ENCODE measurements at regions not wholly inside any gene's neighbourhood (a gene's known extent, or its start where the extent isn't known, plus 50 kb on each side); places are given as distances from the start of the nearest gene placed in this dataset.
A peak's percentile ranks its signal among the peaks of the same experiment; 100 is the strongest.

DNA sequence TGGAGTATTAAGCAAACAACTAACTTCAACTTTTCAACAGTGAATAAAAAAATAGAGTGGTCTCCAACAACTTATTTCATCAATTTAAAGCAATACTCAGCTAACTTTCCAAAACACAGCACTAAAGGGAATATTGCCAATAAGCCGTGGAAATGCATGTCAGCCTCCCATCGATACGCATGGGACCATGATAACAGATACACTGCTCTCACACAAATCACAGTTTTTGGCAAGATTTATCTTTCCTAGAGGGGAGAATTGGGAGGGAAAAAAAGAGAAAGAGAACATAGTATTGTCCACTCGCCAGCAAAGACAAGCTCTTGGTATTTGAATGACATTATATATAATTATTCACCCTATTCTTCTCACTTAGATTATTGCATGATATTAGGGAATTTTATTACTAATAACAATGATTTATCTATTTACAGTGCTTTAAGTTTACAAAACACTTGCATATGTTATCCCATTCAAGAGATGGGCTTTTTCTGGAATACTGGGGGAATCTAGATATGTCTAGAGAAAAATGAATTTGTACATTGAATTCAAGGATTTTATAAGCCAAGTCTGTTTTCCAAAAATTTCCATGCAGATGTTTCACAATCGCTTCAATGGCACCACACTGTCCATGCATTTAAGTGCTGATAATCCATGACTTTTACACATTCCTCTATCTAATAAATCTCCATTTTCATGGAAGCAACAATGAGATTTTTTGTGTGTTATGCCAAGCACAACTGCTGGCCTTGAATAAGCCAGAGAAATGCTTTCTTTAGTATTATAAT lies 194.0 kb upstream of the MGMT start:
- Histone ChIP-seq H3K4me1 (ENCODE audit: insufficient read depth, low read length, severe bottlenecking) (no peaks in the 10 kb centered on the region), H3F3A (ENCODE audit: insufficient read depth, low read length) (no peaks in the 10 kb centered on the region), H3K9me2 (ENCODE audit: low read depth, low read length) (no peaks in the 10 kb centered on the region)

DNA sequence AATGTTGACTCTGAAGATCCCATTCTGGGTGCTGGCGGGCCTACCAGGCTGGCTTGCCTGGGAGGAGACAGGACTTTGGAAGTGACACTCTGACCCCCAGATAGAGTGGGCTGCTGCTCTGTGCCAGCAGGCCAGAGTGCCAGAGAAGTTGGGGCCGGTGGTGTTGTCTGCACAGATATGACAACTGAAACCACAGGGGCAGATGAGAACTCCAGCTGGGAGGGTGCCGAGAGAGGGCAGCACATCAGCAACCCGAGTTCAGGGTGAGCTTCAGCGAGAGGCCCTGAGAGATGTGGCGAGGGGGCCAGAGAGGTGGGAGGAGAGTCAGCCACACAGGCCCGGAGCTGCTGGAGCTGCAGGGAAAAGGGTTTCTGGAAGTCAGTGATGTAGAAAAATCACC lies 193.2 kb upstream of the MGMT start:
- no peaks in the 10 kb centered on the region for H3K9me2 ChIP-seq (ENCODE audit: low read depth, low read length)
- TF ChIP-seq EZH2 (IDR thresholded peaks at IDR 0.05; ENCODE audit: borderline replicate concordance, low read length): no peak
- TF ChIP-seq, protein P1, sequence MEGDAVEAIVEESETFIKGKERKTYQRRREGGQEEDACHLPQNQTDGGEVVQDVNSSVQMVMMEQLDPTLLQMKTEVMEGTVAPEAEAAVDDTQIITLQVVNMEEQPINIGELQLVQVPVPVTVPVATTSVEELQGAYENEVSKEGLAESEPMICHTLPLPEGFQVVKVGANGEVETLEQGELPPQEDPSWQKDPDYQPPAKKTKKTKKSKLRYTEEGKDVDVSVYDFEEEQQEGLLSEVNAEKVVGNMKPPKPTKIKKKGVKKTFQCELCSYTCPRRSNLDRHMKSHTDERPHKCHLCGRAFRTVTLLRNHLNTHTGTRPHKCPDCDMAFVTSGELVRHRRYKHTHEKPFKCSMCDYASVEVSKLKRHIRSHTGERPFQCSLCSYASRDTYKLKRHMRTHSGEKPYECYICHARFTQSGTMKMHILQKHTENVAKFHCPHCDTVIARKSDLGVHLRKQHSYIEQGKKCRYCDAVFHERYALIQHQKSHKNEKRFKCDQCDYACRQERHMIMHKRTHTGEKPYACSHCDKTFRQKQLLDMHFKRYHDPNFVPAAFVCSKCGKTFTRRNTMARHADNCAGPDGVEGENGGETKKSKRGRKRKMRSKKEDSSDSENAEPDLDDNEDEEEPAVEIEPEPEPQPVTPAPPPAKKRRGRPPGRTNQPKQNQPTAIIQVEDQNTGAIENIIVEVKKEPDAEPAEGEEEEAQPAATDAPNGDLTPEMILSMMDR (IDR thresholded peaks at IDR 0.05; ENCODE audit: low read length): no peak
- H3K9ac ChIP-seq (ENCODE audit: low read length): no peak overlapping the region
- H4K20me1 ChIP-seq (ENCODE audit: insufficient read depth, low read length): no peaks in the 10 kb centered on the region
- no peaks in the 10 kb centered on the region for H3K36me3 ChIP-seq (ENCODE audit: insufficient read depth, low read length)
- H3K4me2 ChIP-seq (ENCODE audit: low read length): no peak overlapping the region
- H3F3A ChIP-seq (ENCODE audit: insufficient read depth, low read length): no peaks in the 10 kb centered on the region
- H3K4me3 ChIP-seq (ENCODE audit: low read depth, low read length, poor library complexity, severe bottlenecking): no peak overlapping the region
- no peak overlapping the region for H3K27ac ChIP-seq (ENCODE audit: low read depth, low read length, poor library complexity, severe bottlenecking)
- H3K27me3 ChIP-seq (ENCODE audit: insufficient read depth, low read length): 0 out of 2 replicates have a peak, but pooled peaks cover 6% of the 10 kb centered on the region
- no peaks in the 10 kb centered on the region for H3K79me2 ChIP-seq (ENCODE audit: insufficient read depth, low read length)
- H2AFZ ChIP-seq (ENCODE audit: low read length): no peak overlapping the region
- H3K4me1 ChIP-seq (ENCODE audit: insufficient read depth, low read length, severe bottlenecking): no peaks in the 10 kb centered on the region
- no peaks in the 10 kb centered on the region for H3K9me3 ChIP-seq (ENCODE audit: low read length)

More for the DNA sequence above, 194.0 kb upstream of the MGMT start:
- Histone ChIP-seq H4K20me1 (ENCODE audit: insufficient read depth, low read length) (no peaks in the 10 kb centered on the region), H3K27me3 (ENCODE audit: insufficient read depth, low read length) (0 out of 2 replicates have a peak, but pooled peaks cover 6% of the 10 kb centered on the region), H3K9ac (ENCODE audit: low read length) (no peak overlapping the region), H3K79me2 (ENCODE audit: insufficient read depth, low read length) (no peaks in the 10 kb centered on the region), H2AFZ (ENCODE audit: low read length) (no peak overlapping the region), H3K4me2 (ENCODE audit: low read length) (no peak overlapping the region), H3K9me3 (ENCODE audit: low read length) (no peaks in the 10 kb centered on the region), H3K27ac (ENCODE audit: low read depth, low read length, poor library complexity, severe bottlenecking) (no peak overlapping the region), H3K36me3 (ENCODE audit: insufficient read depth, low read length) (no peaks in the 10 kb centered on the region), H3K4me3 (ENCODE audit: low read depth, low read length, poor library complexity, severe bottlenecking) (no peak overlapping the region)
- TF ChIP-seq, protein P1 (IDR thresholded peaks at IDR 0.05; ENCODE audit: low read length): no peak
- TF ChIP-seq EZH2 (IDR thresholded peaks at IDR 0.05; ENCODE audit: borderline replicate concordance, low read length): no peak

DNA sequence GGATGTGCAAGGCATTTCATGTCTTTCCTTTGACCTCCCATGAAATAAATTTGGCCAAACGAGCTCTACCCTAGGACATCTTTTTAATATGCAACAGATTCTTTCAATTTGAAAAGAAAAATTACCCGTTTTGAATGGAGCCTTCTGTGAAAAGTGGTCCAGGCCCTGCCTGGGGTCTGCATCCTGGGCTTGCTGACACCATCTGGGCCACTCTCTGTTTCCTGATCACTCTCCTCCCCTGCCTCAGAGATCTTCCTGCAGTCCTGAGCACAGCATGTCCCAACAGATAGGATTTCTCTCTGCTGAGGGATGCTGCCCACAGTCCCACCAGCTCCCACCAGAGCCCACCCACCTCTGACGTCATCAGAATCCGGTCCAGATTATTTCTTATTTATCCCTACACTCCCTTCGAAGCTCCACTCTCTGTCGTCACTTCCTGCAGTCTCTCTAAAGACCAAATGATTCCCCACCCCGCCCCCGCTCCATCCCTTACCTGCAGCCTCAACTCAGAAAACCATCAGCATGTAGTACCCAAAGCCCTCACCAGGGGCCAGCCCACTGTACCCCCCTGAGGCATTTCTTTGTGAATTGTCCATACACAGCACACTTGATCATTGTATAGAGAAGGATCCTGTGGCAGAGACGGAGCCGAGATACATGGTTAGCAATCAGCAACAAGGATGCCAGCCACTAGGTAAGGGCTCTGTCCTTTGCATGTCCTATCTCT lies 192.1 kb upstream of the MGMT start:
- H3K27me3 ChIP-seq (ENCODE audit: insufficient read depth, low read length): peaks cover 6% of the 10 kb centered on the region; the same call in 1 of the 2 replicates

More for the DNA sequence above, 192.1 kb upstream of the MGMT start:
- Histone ChIP-seq H3K9me3 (ENCODE audit: low read length) (no peaks in the 10 kb centered on the region), H3F3A (ENCODE audit: insufficient read depth, low read length) (no peaks in the 10 kb centered on the region), H3K79me2 (ENCODE audit: insufficient read depth, low read length) (no peaks in the 10 kb centered on the region), H2AFZ (ENCODE audit: low read length) (no peak overlapping the region), H3K36me3 (ENCODE audit: insufficient read depth, low read length) (no peaks in the 10 kb centered on the region), H3K27ac (ENCODE audit: low read depth, low read length, poor library complexity, severe bottlenecking) (no peak overlapping the region), H3K4me3 (ENCODE audit: low read depth, low read length, poor library complexity, severe bottlenecking) (no peak overlapping the region), H3K9me2 (ENCODE audit: low read depth, low read length) (no peaks in the 10 kb centered on the region), H4K20me1 (ENCODE audit: insufficient read depth, low read length) (no peaks in the 10 kb centered on the region), H3K4me2 (ENCODE audit: low read length) (no peak overlapping the region), H3K4me1 (ENCODE audit: insufficient read depth, low read length, severe bottlenecking) (no peaks in the 10 kb centered on the region), H3K9ac (ENCODE audit: low read length) (no peak overlapping the region)
- TF ChIP-seq, protein P1 (IDR thresholded peaks at IDR 0.05; ENCODE audit: low read length): peak; percentile 53; the same call in 1 of the 2 replicates
- TF ChIP-seq EZH2 (IDR thresholded peaks at IDR 0.05; ENCODE audit: borderline replicate concordance, low read length): no peak
